ENCODE measurements at regions not wholly inside any gene's neighbourhood (a gene's known extent, or its start where the extent isn't known, plus 50 kb on each side); places are given as distances from the start of the nearest gene placed in this dataset.

DNA sequence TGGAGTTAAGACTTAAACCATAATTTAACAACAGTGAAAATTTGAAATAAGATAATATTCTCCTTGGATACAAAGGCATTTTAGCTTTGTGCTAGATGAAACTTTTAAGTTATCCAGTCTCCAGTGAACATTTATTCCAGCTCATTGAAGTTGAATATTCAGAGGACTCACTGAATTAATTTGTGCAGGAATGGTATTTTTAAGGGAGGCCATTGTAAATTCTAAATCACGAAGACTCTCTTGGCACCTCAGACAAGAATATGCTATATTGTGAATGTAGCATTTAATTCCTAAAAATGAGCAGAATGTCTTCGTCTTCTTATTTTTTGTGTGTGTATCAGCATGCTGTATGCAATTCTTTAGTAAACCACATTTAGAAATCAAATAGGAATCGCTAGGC lies 731.7 kb upstream of the RAB6C start:
- no peak for TF ChIP-seq EZH2 (IDR thresholded peaks at IDR 0.05; ENCODE audit: borderline replicate concordance, low read depth, low read length, poor library complexity, severe bottlenecking)
- TF ChIP-seq, protein P1, sequence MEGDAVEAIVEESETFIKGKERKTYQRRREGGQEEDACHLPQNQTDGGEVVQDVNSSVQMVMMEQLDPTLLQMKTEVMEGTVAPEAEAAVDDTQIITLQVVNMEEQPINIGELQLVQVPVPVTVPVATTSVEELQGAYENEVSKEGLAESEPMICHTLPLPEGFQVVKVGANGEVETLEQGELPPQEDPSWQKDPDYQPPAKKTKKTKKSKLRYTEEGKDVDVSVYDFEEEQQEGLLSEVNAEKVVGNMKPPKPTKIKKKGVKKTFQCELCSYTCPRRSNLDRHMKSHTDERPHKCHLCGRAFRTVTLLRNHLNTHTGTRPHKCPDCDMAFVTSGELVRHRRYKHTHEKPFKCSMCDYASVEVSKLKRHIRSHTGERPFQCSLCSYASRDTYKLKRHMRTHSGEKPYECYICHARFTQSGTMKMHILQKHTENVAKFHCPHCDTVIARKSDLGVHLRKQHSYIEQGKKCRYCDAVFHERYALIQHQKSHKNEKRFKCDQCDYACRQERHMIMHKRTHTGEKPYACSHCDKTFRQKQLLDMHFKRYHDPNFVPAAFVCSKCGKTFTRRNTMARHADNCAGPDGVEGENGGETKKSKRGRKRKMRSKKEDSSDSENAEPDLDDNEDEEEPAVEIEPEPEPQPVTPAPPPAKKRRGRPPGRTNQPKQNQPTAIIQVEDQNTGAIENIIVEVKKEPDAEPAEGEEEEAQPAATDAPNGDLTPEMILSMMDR (conservative IDR thresholded peaks at IDR 0.05; ENCODE audit: low read depth, low read length): no peak

All from A673 (cell line).